Loucy (cell line): ENCODE measurements at regions not wholly inside any gene's neighbourhood (a gene's known extent, or its start where the extent isn't known, plus 50 kb on each side); places are given as distances from the start of the nearest gene placed in this dataset.

ENCODE experiments used
- CTCF ChIP-seq: fragments of 200-600 bp; sonication (generic); conservative IDR thresholded peaks from 2 replicates; pipeline ENCODE4 v1.5.1; 2014; ENCODE audit warnings: mild to moderate bottlenecking, antibody characterized with exemption, low read length
- EZH2phosphoT487 ChIP-seq: fragments of 200-600 bp; IDR thresholded peaks from 2 replicates; pipeline ENCODE4 v1.6.1; 2018; ENCODE audit warnings: antibody characterized with exemption, mild to moderate bottlenecking, moderate library complexity, borderline replicate concordance

- TF ChIP-seq CTCF (no peak), EZH2phosphoT487 (no peak)
These were observed 123.9 kb downstream of the SHOX2 start for GRCh38 chr3:157982359-157982758.
